Testis (tissue), 2 donors: ENCODE measurements at regions not wholly inside any gene's neighbourhood (a gene's known extent, or its start where the extent isn't known, plus 50 kb on each side); places are given as distances from the start of the nearest gene placed in this dataset.

Source experiments
- POLR2A ChIP-seq: fragments of 450-650 bp; IDR thresholded peaks from one replicate; pipeline ENCODE4 v1.6.1; 2017; ENCODE audit warnings: antibody characterized with exemption, mild to moderate bottlenecking, moderate library complexity
- TF ChIP-seq, protein P1 (sequence below), 3 experiments: fragments of 450-650 bp in 2 of 3; fragments of 200-600 bp in 1 of 3; sonication (generic) in 1 of 3; IDR thresholded peaks; one replicate each; pipeline ENCODE4 v1.5.1; 2016 to 2019; ENCODE audit warnings: antibody characterized with exemption in 3 of 3, mild to moderate bottlenecking in 2 of 3, moderate library complexity in 1 of 3

DNA sequence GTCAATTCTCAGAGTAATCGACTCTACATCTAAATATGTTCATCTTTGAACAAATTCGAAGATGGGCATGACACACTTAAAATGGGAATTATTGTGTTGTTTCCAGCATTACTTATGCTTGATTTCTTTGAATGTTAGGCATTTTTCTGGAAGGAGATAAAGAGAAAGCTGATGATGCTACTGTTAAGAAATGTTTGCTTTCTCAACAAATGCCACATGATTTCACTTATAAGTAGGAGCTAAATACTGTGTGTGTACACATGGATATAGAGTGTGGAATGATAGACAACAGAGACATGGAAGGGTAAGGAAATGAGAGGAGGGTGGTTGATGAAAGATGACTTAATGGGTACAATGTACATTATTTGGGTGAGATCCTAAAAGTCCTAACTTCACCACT, 400.9 kb downstream of the TBL1XR1 start:
- TF ChIP-seq, protein P1, sequence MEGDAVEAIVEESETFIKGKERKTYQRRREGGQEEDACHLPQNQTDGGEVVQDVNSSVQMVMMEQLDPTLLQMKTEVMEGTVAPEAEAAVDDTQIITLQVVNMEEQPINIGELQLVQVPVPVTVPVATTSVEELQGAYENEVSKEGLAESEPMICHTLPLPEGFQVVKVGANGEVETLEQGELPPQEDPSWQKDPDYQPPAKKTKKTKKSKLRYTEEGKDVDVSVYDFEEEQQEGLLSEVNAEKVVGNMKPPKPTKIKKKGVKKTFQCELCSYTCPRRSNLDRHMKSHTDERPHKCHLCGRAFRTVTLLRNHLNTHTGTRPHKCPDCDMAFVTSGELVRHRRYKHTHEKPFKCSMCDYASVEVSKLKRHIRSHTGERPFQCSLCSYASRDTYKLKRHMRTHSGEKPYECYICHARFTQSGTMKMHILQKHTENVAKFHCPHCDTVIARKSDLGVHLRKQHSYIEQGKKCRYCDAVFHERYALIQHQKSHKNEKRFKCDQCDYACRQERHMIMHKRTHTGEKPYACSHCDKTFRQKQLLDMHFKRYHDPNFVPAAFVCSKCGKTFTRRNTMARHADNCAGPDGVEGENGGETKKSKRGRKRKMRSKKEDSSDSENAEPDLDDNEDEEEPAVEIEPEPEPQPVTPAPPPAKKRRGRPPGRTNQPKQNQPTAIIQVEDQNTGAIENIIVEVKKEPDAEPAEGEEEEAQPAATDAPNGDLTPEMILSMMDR (IDR thresholded peaks at IDR 0.05) = no peak
- TF ChIP-seq POLR2A = no peak
